Activated T-cell treated with anti-CD3 and anti-CD28 coated beads, Interleukin-2, amount 50 U/mL, for 1 hour (primary cell): ENCODE measurements at regions not wholly inside any gene's neighbourhood (a gene's known extent, or its start where the extent isn't known, plus 50 kb on each side); places are given as distances from the start of the nearest gene placed in this dataset.

ENCODE experiments used
- DNase-seq: peaks from one replicate; pipeline ENCODE4 v3.0.0-alpha.2; 2020

- DNase-seq, result no peak
Observed at GRCh38 chr19:32266460-32266859, 79.0 kb upstream of the ZNF507 start.

- no peak for DNase-seq
Observed at GRCh38 chr19:32268381-32268780, 77.0 kb upstream of the ZNF507 start.

DNA sequence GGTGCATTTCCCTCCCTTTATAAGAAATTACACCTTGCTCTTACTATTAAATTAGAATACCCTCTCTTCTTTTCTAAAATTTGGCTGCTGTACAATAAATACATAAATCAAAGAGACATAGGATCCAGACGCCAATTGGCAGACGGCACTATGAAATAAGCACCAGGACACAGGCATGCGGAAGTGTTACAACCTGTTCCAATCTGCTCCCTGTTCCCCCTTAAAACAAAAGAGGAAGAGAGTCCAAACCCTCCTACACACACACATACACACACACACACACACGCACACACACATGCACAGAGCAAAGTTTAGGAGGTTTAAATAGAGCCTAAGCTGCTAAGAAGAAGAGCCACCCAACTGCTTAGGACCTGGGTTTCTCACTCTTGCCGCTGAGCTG is 75.6 kb upstream of the ZNF507 start:
- DNase-seq, result no peak

GRCh38 chr19:32273483-32273882 is 71.9 kb upstream of the ZNF507 start:
- DNase-seq, result no peak

- DNase-seq, result no peak
Observed at GRCh38 chr19:32287086-32287485, 58.3 kb upstream of the ZNF507 start.

DNA sequence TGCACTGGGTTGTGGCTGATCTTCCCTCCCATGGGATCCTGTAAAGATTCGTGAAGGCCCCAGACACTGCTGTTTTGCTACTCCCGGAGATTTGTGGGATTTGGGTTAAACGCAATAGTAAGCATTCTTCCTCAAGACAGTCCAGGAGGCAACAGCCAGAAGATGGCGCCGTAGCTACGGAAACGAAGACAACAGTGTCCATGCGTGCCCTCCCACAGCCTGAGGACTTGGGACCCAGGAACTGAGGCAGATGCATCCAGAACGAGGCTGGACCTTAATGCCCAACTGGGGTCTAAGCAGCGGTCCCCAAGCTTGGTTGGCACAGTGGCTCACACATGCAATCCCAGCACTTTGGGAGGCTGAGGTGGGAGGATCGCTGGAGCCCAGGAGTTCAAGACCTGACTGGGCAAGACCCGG is 57.6 kb upstream of the ZNF507 start:
- DNase-seq, result no peak

DNA sequence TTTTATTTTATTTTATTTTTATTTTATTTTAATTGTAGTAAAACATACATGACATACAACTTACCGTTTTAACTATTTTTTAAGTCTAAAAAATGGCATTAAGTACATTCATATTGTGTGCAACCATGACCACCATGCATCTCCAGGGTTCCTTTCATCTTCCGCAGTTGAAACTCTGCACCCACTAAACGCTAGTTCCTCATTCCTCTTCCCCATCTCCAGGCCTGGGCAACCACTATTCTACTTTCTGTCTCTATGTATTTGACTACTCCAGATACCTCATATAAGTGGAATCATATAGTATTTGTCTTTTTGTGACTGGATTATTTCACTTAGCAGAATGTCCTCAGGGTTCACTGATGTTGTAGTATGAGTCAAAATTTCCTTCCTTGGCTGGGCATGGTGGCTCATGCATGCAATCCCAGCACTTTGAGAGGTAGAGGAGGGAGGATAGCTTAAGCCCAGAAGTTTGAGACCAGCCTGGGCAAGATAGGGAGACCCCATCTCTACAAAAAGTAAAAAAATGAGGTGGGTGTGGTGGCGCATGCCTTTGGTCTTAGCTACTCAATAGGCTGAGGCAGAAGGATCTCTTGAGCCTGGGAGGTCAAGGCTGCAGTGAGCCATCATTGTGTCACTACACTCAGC is 55.7 kb upstream of the ZNF507 start:
- DNase-seq, result no peak

DNA sequence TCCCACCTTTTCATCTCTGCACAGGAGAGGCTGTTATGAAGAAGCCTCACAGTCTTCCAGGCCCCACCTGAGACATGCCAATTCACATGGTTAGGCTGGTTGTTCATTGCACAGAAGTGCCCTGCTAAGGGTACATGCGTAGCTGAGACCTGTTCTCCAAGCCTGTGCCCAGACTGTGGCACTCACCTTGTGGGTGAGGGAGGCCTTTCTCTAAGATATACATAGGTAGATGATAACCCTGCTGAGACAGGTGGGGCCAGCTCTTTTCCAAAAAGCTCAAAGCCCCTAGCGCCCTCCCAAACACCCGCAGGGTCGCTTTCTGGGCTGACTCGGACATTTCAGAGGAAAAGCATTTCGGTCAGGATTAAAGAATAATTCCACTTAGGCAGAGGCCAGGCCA is 53.5 kb upstream of the ZNF507 start:
- DNase-seq, result no peak

GRCh38 chr19:32294871-32295438 is 50.5 kb upstream of the ZNF507 start:
- no peak for DNase-seq
